LNCAP (cell line): ENCODE measurements at regions not wholly inside any gene's neighbourhood (a gene's known extent, or its start where the extent isn't known, plus 50 kb on each side); places are given as distances from the start of the nearest gene placed in this dataset.

ENCODE experiments used
- TF ChIP-seq, protein P1 (sequence below): fragments of 450-650 bp; IDR thresholded peaks from 2 replicates; pipeline ENCODE4 v1.5.1; 2017; ENCODE audit warnings: mild to moderate bottlenecking

DNA sequence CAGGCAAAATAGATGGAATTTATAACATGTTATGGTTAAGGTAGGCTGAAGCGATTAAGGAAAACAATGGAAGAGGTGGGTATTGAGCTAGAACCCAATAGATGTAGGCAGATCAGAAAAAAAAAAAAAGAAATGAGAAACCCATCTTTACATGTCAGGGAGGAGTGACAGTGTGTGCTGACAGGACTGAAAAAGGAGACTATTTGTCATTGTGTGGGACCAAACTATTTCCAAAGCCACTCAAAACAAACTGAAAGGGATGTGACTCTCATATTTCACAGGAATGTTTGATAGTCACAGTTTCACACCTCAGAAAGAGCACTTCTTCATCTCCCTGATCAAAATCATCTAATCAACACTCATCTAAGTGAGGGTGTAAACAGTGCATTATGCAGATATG is 122.3 kb upstream of the KIF2A start:
- TF ChIP-seq, protein P1, sequence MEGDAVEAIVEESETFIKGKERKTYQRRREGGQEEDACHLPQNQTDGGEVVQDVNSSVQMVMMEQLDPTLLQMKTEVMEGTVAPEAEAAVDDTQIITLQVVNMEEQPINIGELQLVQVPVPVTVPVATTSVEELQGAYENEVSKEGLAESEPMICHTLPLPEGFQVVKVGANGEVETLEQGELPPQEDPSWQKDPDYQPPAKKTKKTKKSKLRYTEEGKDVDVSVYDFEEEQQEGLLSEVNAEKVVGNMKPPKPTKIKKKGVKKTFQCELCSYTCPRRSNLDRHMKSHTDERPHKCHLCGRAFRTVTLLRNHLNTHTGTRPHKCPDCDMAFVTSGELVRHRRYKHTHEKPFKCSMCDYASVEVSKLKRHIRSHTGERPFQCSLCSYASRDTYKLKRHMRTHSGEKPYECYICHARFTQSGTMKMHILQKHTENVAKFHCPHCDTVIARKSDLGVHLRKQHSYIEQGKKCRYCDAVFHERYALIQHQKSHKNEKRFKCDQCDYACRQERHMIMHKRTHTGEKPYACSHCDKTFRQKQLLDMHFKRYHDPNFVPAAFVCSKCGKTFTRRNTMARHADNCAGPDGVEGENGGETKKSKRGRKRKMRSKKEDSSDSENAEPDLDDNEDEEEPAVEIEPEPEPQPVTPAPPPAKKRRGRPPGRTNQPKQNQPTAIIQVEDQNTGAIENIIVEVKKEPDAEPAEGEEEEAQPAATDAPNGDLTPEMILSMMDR, result no peak

DNA sequence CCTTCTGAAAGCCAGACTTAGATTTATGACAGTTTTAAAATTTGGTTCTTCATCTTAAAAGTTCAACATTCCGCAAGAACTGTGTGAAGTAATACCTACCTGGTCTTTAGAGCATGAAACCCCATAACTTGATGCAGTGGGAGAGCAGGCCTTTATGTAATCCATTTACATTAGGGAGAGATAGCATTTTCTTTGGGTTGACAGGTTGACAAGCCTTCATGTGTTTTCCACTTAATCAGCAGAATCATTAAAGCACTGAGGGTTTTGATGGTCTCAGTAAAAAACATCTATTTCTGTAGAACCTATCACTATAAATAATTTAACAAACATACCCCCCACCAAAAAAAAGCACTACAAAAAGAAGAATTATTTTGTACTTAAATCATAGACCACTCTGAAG is 121.6 kb upstream of the KIF2A start:
- TF ChIP-seq, protein P1, result no peak

- TF ChIP-seq, protein P1, result no peak
These were observed 115.8 kb upstream of the KIF2A start for GRCh38 chr5:62190173-62190572.

DNA sequence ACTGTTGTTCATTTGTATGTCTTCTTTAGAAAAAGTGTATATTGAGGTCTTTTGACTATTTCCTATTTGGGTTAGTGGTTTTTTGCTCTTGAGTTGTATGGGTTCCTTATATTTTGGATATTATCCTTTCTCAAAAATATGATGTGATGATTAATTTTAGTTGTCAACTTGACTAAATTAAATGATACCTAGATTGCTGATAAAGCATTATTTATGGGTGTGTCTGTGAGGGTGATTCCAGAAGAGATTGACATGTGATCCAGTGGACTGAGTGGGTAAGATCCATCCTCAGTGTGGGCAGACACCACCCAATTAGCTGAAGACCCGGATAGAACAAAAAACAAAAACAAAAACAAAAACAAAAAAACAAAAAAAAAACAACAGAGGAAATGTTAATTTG is 115.1 kb upstream of the KIF2A start:
- TF ChIP-seq, protein P1, result no peak

DNA sequence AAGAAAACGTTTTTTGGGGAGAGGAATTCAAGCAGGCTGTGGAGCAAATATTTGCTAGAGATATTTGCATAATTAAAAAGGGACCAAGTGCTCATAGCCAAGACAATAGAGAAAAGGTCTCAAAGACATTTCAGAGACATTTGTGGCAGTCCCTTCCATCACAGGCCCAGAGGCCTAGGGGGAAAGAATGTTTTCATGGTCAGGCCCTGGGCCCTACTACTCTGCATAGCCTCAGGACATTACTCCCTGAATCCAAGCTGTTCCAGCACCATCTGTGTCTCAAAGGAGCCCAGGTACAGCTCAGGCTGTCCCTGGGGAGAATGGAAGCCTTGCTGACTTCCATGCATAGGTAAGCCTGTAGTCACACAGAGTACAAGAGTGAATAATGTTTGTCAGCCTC is 113.0 kb upstream of the KIF2A start:
- TF ChIP-seq, protein P1, result no peak

DNA sequence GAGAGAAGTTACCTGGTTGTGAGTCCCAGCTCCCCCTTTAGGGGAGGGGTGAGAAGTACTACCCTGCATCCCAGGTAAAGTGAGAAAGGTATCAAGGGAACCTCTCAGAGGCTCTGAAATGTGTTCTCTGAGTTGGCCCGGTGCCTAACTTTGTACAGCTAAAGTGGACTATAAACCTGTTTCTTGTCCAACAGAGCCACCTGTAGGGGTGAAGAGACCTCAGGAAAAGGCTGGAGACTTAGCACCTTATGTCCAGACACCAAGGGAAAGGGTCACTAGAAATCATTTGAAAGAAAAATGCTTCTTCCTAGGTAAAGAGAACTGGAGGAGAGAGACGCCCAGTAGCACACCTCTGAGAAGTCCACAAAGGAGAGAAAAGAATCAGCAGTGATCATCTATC is 108.3 kb upstream of the KIF2A start:
- TF ChIP-seq, protein P1, result no peak

- TF ChIP-seq, protein P1, result no peak
These were observed 107.6 kb upstream of the KIF2A start for GRCh38 chr5:62198421-62198820.
